ENCODE measurements at regions not wholly inside any gene's neighbourhood (a gene's known extent, or its start where the extent isn't known, plus 50 kb on each side); places are given as distances from the start of the nearest gene placed in this dataset.

DNA sequence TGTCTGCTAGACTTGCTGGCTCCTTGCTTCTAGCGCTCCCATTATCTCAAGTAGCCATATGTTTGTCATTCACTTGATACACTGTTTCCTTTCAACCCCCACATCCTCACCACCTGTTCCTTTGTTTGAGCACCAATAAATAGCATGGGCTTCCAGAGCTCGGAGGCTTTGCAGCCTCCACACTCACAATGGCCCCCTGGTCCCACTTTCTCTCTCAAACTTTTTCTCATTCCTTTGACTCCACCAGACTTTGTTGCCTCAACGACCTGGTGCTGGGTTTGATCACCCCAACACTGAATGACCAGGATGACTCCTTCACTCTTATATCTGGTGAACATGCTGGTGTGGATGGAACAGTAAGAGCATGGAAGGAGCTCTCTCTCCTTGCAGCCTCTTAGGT, 114.5 kb upstream of the TRIM24 start:
- TF ChIP-seq FOXM1 (IDR thresholded peaks at IDR 0.05; ENCODE audit: low read depth): no peak
- TF ChIP-seq POLR2AphosphoS5 (IDR thresholded peaks at IDR 0.05; ENCODE audit: low read depth, low read length): no peak
- TF ChIP-seq MEF2A (IDR thresholded peaks at IDR 0.05; ENCODE audit: borderline replicate concordance, low read depth): no peak
- TF ChIP-seq RFX5 (IDR thresholded peaks at IDR 0.05; ENCODE audit: low read length): no peak
- TF ChIP-seq, protein P1, sequence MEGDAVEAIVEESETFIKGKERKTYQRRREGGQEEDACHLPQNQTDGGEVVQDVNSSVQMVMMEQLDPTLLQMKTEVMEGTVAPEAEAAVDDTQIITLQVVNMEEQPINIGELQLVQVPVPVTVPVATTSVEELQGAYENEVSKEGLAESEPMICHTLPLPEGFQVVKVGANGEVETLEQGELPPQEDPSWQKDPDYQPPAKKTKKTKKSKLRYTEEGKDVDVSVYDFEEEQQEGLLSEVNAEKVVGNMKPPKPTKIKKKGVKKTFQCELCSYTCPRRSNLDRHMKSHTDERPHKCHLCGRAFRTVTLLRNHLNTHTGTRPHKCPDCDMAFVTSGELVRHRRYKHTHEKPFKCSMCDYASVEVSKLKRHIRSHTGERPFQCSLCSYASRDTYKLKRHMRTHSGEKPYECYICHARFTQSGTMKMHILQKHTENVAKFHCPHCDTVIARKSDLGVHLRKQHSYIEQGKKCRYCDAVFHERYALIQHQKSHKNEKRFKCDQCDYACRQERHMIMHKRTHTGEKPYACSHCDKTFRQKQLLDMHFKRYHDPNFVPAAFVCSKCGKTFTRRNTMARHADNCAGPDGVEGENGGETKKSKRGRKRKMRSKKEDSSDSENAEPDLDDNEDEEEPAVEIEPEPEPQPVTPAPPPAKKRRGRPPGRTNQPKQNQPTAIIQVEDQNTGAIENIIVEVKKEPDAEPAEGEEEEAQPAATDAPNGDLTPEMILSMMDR (IDR thresholded peaks at IDR 0.05): no peak

Data from SK-N-SH (cell line).